GM12878 (cell line): ENCODE measurements at regions not wholly inside any gene's neighbourhood (a gene's known extent, or its start where the extent isn't known, plus 50 kb on each side); places are given as distances from the start of the nearest gene placed in this dataset.

Experiments
- ATF7 ChIP-seq: fragments of 450-650 bp; IDR thresholded peaks from 2 replicates; pipeline ENCODE4 v1.6.1; 2016; ENCODE audit warnings: low read depth, mild to moderate bottlenecking
- EGR1 ChIP-seq, 2 experiments: IDR thresholded peaks; 1 replicate in 1 of 2; 2 replicates in 1 of 2; pipeline ENCODE4 v1.6.1; 2011 to 2012; ENCODE audit warnings: low read depth in 2 of 2, low read length in 2 of 2, borderline replicate concordance in 1 of 2, mild to moderate bottlenecking in 1 of 2, moderate library complexity in 1 of 2
- NFIC ChIP-seq: IDR thresholded peaks from 2 replicates; pipeline ENCODE4 v1.6.1; 2012; ENCODE audit warnings: low read depth, mild to moderate bottlenecking, inconsistent platforms, low read length, moderate library complexity
- SMC3 ChIP-seq: IDR thresholded peaks from 2 replicates; pipeline ENCODE4 v1.6.1; 2011; ENCODE audit warnings: low read length, improper control_type of control experiment, borderline replicate concordance
- SRF ChIP-seq, 2 experiments: IDR thresholded peaks; 2 replicates each; pipeline ENCODE4 v1.6.1; 2011; ENCODE audit warnings: low read depth in 2 of 2, low read length in 2 of 2, mild to moderate bottlenecking in 1 of 2, moderate library complexity in 1 of 2
- USF1 ChIP-seq: IDR thresholded peaks from 2 replicates; pipeline ENCODE4 v1.6.1; 2011; ENCODE audit warnings: borderline replicate concordance, low read depth, mild to moderate bottlenecking, moderate library complexity, mixed read lengths, low read length; ENCODE audit not compliant: insufficient read depth; ENCODE audit errors: extremely low read length
- ZBTB11 ChIP-seq: fragments of 450-650 bp; formaldehyde crosslinking; IDR thresholded peaks from 2 replicates; pipeline ENCODE4 v1.5.0; 2022; ENCODE audit warnings: mild to moderate bottlenecking, missing genetic modification characterization
- ZNF274 ChIP-seq: IDR thresholded peaks from one replicate; pipeline ENCODE4 v1.8.0; 2011; ENCODE audit not compliant: insufficient read length, insufficient read depth

- TF ChIP-seq ZBTB11 (CRISPR knock-in tag) (no peak), SRF (IDR thresholded peaks at IDR 0.05; ENCODE audit: low read depth in 2 of 2, low read length in 2 of 2) (no peak), ZNF274 (no peak), SMC3 (no peak), NFIC (no peak), EGR1 (IDR thresholded peaks at IDR 0.05; ENCODE audit: borderline replicate concordance in 1 of 2, low read depth in 2 of 2, low read length in 2 of 2) (no peak), ATF7 (no peak), USF1 (no peak)
These were observed 102.3 kb upstream of the DIO3 start (continued) for GRCh38 chr14:101458741-101459550.
